Ovary (tissue), 7 donors: ENCODE measurements at regions not wholly inside any gene's neighbourhood (a gene's known extent, or its start where the extent isn't known, plus 50 kb on each side); places are given as distances from the start of the nearest gene placed in this dataset.

Source experiments
- DNase-seq, 5 donors: peaks; one replicate each; pipeline ENCODE4 v3.0.0-alpha.2; 2019 to 2020
- H3K27ac ChIP-seq, 2 donors: fragments of 200-600 bp; one replicate each; pipeline versions ENCODE4 v1.5.1 to v1.8.0; 2019 to 2022
- H3K27me3 ChIP-seq: fragments of 200-600 bp; one replicate; pipeline ENCODE4 v1.8.0; 2022
- H3K36me3 ChIP-seq: fragments of 200-600 bp; sonication (generic); one replicate; pipeline ENCODE4 v1.5.1; 2019
- H3K4me1 ChIP-seq: one replicate; pipeline ENCODE4 v1.8.1; 2013; ENCODE audit warnings: mild to moderate bottlenecking, moderate library complexity; ENCODE audit not compliant: insufficient read depth
- H3K4me3 ChIP-seq: fragments of 200-600 bp; sonication (generic); one replicate; pipeline ENCODE4 v1.5.1; 2017
- H3K9me3 ChIP-seq, 2 donors: fragments of 200-600 bp in 1 of 2; sonication (generic) in 1 of 2; one replicate each; pipeline versions ENCODE4 v1.5.1 to v1.8.1; 2013 to 2019; ENCODE audit warnings: mild to moderate bottlenecking in 1 of 2, moderate library complexity in 1 of 2
- CTCF ChIP-seq, 3 donors: fragments of 450-650 bp in 2 of 3; fragments of 200-600 bp in 1 of 3; IDR thresholded peaks; one replicate each; pipeline versions ENCODE4 v1.5.1 to v1.8.0; 2016 to 2022; ENCODE audit warnings: antibody characterized with exemption in 3 of 3, mild to moderate bottlenecking in 1 of 3
- EP300 ChIP-seq: sonication (generic); formaldehyde crosslinking; IDR thresholded peaks from one replicate; pipeline ENCODE4 v1.6.1; 2017; ENCODE audit warnings: antibody characterized with exemption
- POLR2A ChIP-seq: fragments of 450-650 bp; IDR thresholded peaks from one replicate; pipeline ENCODE4 v1.6.1; 2017; ENCODE audit warnings: antibody characterized with exemption, mild to moderate bottlenecking, moderate library complexity
- WGBS, 3 donors: extraction: QIAGEN DNeasy Blood & Tissue Kit in 1 of 3; methylation state at CpG; one replicate each; pipeline versions ENCODE4 v1.1.5 to v1.1.7; 2013 to 2017; 5-methylcytosine and 5-hydroxymethylcytosine counted together
- intact Hi-C, 4 donors: fragments of 100-400 bp; cut with DNase I; formaldehyde crosslinking; loops; one replicate each; pipeline versions ENCODE4 v1.11.0 to v1.15.1; 2022 to 2023
- donor health status: DM: no; HTN: no; CAD: no; lungs with moderate emphysema.
- donor health status: DM: no; HTN: no; CAD: no.
- donor health status: Bipolar disorder and iron deficiency.
- donor health status: DM: no; HTN: no; CAD: no.
- donor health status: DM: yes; HTN: yes; CAD: no.

- Histone ChIP-seq H3K4me3 (no peak overlapping the region), H3K4me1 (no peaks in the 10 kb centered on the region), H3K27ac (no peak overlapping the region), H3K36me3 (no peaks in the 10 kb centered on the region), H3K9me3 (no peaks in the 10 kb centered on the region), H3K27me3 (no peaks in the 10 kb centered on the region)
- 16 to 25% (median 23%) methylated on average over 5 of the region's 5 CpGs for WGBS, 3 donors
- intact Hi-C loops, result no loop called here
- TF ChIP-seq CTCF (IDR thresholded peaks at IDR 0.05), result no peak
- no peak for TF ChIP-seq EP300
- no peak for DNase-seq
Observed at GRCh38 chrX:140360284-140360683, 144.6 kb downstream of the SOX3 start.

- DNase-seq, result no peak
- intact Hi-C loops, result no loop called here
- H3K9me3 ChIP-seq, result no peaks in the 10 kb centered on the region
- no peak overlapping the region for H3K4me3 ChIP-seq
- H3K4me1 ChIP-seq, result no peaks in the 10 kb centered on the region
- no peaks in the 10 kb centered on the region for H3K27me3 ChIP-seq
- H3K36me3 ChIP-seq, result no peaks in the 10 kb centered on the region
- no peak overlapping the region for H3K27ac ChIP-seq
- 43 to 52% (median 52%) methylated on average over 9 of the region's 9 CpGs for WGBS, 3 donors
- TF ChIP-seq EP300 (no peak), POLR2A (no peak), CTCF (IDR thresholded peaks at IDR 0.05) (no peak)
Observed at GRCh38 chrX:140355922-140356321, 148.9 kb downstream of the SOX3 start.

- no peaks in the 10 kb centered on the region for H3K27me3 ChIP-seq
- 33 to 41% (median 39%) methylated on average over 6 of the region's 6 CpGs for WGBS, 3 donors
- no peaks in the 10 kb centered on the region for H3K36me3 ChIP-seq
- no peak overlapping the region for H3K4me3 ChIP-seq
- TF ChIP-seq EP300 (no peak), POLR2A (no peak), CTCF (IDR thresholded peaks at IDR 0.05) (no peak)
- no peak for DNase-seq
- H3K4me1 ChIP-seq, result no peaks in the 10 kb centered on the region
- no peaks in the 10 kb centered on the region for H3K9me3 ChIP-seq
- no peak overlapping the region for H3K27ac ChIP-seq
- intact Hi-C loops, result no loop called here
Observed at GRCh38 chrX:140355429-140355828, 149.4 kb downstream of the SOX3 start.

GRCh38 chrX:140354431-140355120, 150.3 kb downstream of the SOX3 start:
- no peak for DNase-seq
- Histone ChIP-seq H3K36me3 (no peaks in the 10 kb centered on the region), H3K4me3 (no peak overlapping the region), H3K4me1 (no peaks in the 10 kb centered on the region), H3K27me3 (no peaks in the 10 kb centered on the region), H3K9me3 (no peaks in the 10 kb centered on the region), H3K27ac (no peak overlapping the region)
- WGBS, 3 donors, result 26 to 31% (median 29%) methylated on average over 3 of the region's 3 CpGs
- intact Hi-C loops, result loop anchor here in 1 of 4 donors (5.0 kb wide), 1 partner anchor 248 kb away; no protein-coding TSS in a partner anchor
- no peak for TF ChIP-seq CTCF (IDR thresholded peaks at IDR 0.05)
- no peak for TF ChIP-seq EP300
- TF ChIP-seq POLR2A, result no peak
